Nephron (organoid): ENCODE measurements at regions not wholly inside any gene's neighbourhood (a gene's known extent, or its start where the extent isn't known, plus 50 kb on each side); places are given as distances from the start of the nearest gene placed in this dataset.

Experiments
- H3K27ac Mint-ChIP-seq, 3 experiments: 2 replicates each; pipeline ENCODE4 v1.8.0; 2020; ENCODE audit warnings: mixed read lengths in 3 of 3, mild to moderate bottlenecking in 2 of 3, moderate library complexity in 1 of 3
- H3K27me3 Mint-ChIP-seq: 2 replicates; pipeline ENCODE4 v1.8.0; 2021; ENCODE audit warnings: low read depth, mild to moderate bottlenecking, moderate library complexity, mixed read lengths
- H3K36me3 Mint-ChIP-seq: 2 replicates; pipeline ENCODE4 v1.8.0; 2020; ENCODE audit warnings: low read depth, mixed read lengths
- H3K4me1 Mint-ChIP-seq: 2 replicates; pipeline ENCODE4 v1.8.0; 2020; ENCODE audit warnings: mixed read lengths
- H3K4me3 Mint-ChIP-seq, 3 experiments: 2 replicates each; pipeline ENCODE4 v1.8.0; 2020; ENCODE audit warnings: mild to moderate bottlenecking in 3 of 3, mixed read lengths in 3 of 3, moderate library complexity in 2 of 3
- H3K9me3 Mint-ChIP-seq: 2 replicates; pipeline ENCODE4 v1.8.0; 2020; ENCODE audit warnings: mixed read lengths
- CTCF ChIP-seq, 3 experiments: fragments of 200-600 bp; sonication (generic); IDR thresholded peaks; one replicate each; pipeline ENCODE4 v1.5.0; 2021; ENCODE audit warnings: antibody characterized with exemption in 3 of 3; ENCODE audit not compliant: unreplicated experiment in 3 of 3

GRCh38 chr7:145644426-145645134 lies 472.0 kb upstream of the CNTNAP2 start:
- Mint-ChIP-seq H3K27ac (no peak overlapping the region), H3K4me1 (peaks cover 5% of the 10 kb centered on the region), H3K9me3 (peaks cover 20% of the 10 kb centered on the region), H3K27me3 (peaks cover 3% of the 10 kb centered on the region), H3K36me3 (no peaks in the 10 kb centered on the region), H3K4me3 (no peak overlapping the region)
- no peak for TF ChIP-seq CTCF (IDR thresholded peaks at IDR 0.05; ENCODE audit: unreplicated experiment in 3 of 3)

- no peak overlapping the region for H3K27ac Mint-ChIP-seq
- no peak overlapping the region for H3K4me3 Mint-ChIP-seq
- H3K9me3 Mint-ChIP-seq, result peaks cover 20% of the 10 kb centered on the region
- H3K4me1 Mint-ChIP-seq, result peaks cover 5% of the 10 kb centered on the region
- no peak for TF ChIP-seq CTCF (IDR thresholded peaks at IDR 0.05; ENCODE audit: unreplicated experiment in 3 of 3)
- no peaks in the 10 kb centered on the region for H3K36me3 Mint-ChIP-seq
- H3K27me3 Mint-ChIP-seq, result peaks cover 3% of the 10 kb centered on the region
These were observed 472.6 kb upstream of the CNTNAP2 start for GRCh38 chr7:145643981-145644380.

- Mint-ChIP-seq H3K27me3 (no peaks in the 10 kb centered on the region), H3K9me3 (no peaks in the 10 kb centered on the region), H3K4me3 (no peak overlapping the region), H3K36me3 (no peaks in the 10 kb centered on the region), H3K4me1 (no peaks in the 10 kb centered on the region), H3K27ac (no peak overlapping the region)
- TF ChIP-seq CTCF (IDR thresholded peaks at IDR 0.05; ENCODE audit: unreplicated experiment in 3 of 3), result no peak
These were observed 483.1 kb upstream of the CNTNAP2 start for GRCh38 chr7:145633513-145633912.

GRCh38 chr7:145624618-145625017 lies 492.0 kb upstream of the CNTNAP2 start:
- no peaks in the 10 kb centered on the region for H3K36me3 Mint-ChIP-seq
- H3K27ac Mint-ChIP-seq, result no peak overlapping the region
- no peak overlapping the region for H3K4me3 Mint-ChIP-seq
- no peaks in the 10 kb centered on the region for H3K27me3 Mint-ChIP-seq
- TF ChIP-seq CTCF (IDR thresholded peaks at IDR 0.05; ENCODE audit: unreplicated experiment in 3 of 3), result no peak
- H3K4me1 Mint-ChIP-seq, result no peaks in the 10 kb centered on the region
- no peaks in the 10 kb centered on the region for H3K9me3 Mint-ChIP-seq

- Mint-ChIP-seq H3K4me3 (no peak overlapping the region), H3K27me3 (no peaks in the 10 kb centered on the region), H3K36me3 (no peaks in the 10 kb centered on the region), H3K4me1 (no peaks in the 10 kb centered on the region), H3K9me3 (peaks cover 14% of the 10 kb centered on the region), H3K27ac (no peak overlapping the region)
- TF ChIP-seq CTCF (IDR thresholded peaks at IDR 0.05; ENCODE audit: unreplicated experiment in 3 of 3), result no peak
These were observed 510.6 kb upstream of the CNTNAP2 start for GRCh38 chr7:145605963-145606362.

- no peak for TF ChIP-seq CTCF (IDR thresholded peaks at IDR 0.05; ENCODE audit: unreplicated experiment in 3 of 3)
- Mint-ChIP-seq H3K36me3 (no peaks in the 10 kb centered on the region), H3K27me3 (peaks cover 4% of the 10 kb centered on the region), H3K4me3 (no peak overlapping the region), H3K27ac (no peak overlapping the region), H3K4me1 (no peaks in the 10 kb centered on the region), H3K9me3 (peaks cover 10% of the 10 kb centered on the region)
These were observed 517.2 kb upstream of the CNTNAP2 start for GRCh38 chr7:145599376-145599775.
